Cardiac muscle cell (in vitro differentiated cells and primary cell): ENCODE measurements at regions not wholly inside any gene's neighbourhood (a gene's known extent, or its start where the extent isn't known, plus 50 kb on each side); places are given as distances from the start of the nearest gene placed in this dataset.

Source experiments
- DNase-seq, 2 donors: peaks; one replicate each; pipeline versions ENCODE4 v3.0.0 to v3.0.0-alpha.2; 2010 to 2017; ENCODE audit warnings: low read depth in 1 of 2, low spot score in 1 of 2
- H3K27ac ChIP-seq: fragments of 200-600 bp; sonication (generic); 2 replicates; pipeline ENCODE4 v1.5.1; 2016
- H3K27me3 ChIP-seq: fragments of 200-600 bp; sonication (generic); 2 replicates; pipeline ENCODE4 v1.6.0; 2016; ENCODE audit warnings: control low read depth
- H3K36me3 ChIP-seq: fragments of 200-600 bp; sonication (generic); 2 replicates; pipeline ENCODE4 v1.5.1; 2016; ENCODE audit warnings: control low read depth
- H3K4me1 ChIP-seq: fragments of 200-600 bp; sonication (generic); 2 replicates; pipeline ENCODE4 v1.8.1; 2017; ENCODE audit warnings: low read depth, mild to moderate bottlenecking, mixed run types
- H3K4me3 ChIP-seq: fragments of 200-600 bp; sonication (generic); 2 replicates; pipeline ENCODE4 v1.5.1; 2016; ENCODE audit warnings: mild to moderate bottlenecking
- H3K9me3 ChIP-seq: fragments of 200-600 bp; sonication (generic); 2 replicates; pipeline ENCODE4 v1.5.1; 2017; ENCODE audit warnings: low read depth, mild to moderate bottlenecking, control low read depth
- CTCF ChIP-seq: IDR thresholded peaks from 2 replicates; pipeline ENCODE4 v1.5.1; 2012; ENCODE audit warnings: low read depth, mild to moderate bottlenecking, low read length

- Histone ChIP-seq H3K4me1 (peaks cover 12% of the 10 kb centered on the region), H3K27ac (no peak overlapping the region), H3K36me3 (no peaks in the 10 kb centered on the region), H3K4me3 (no peak overlapping the region), H3K27me3 (no peaks in the 10 kb centered on the region), H3K9me3 (no peaks in the 10 kb centered on the region)
- no peak for TF ChIP-seq CTCF
- DNase-seq, result no peak
Measured at GRCh38 chr1:245055752-245056151, 99.0 kb upstream of the KIF26B start.

- H3K4me1 ChIP-seq, result peaks cover 12% of the 10 kb centered on the region
- no peaks in the 10 kb centered on the region for H3K27me3 ChIP-seq
- H3K4me3 ChIP-seq, result no peak overlapping the region
- no peak for DNase-seq
- no peak for TF ChIP-seq CTCF
- no peaks in the 10 kb centered on the region for H3K9me3 ChIP-seq
- no peak overlapping the region for H3K27ac ChIP-seq
- H3K36me3 ChIP-seq, result no peaks in the 10 kb centered on the region
Measured at GRCh38 chr1:245054507-245055270, 100.1 kb upstream of the KIF26B start.

- TF ChIP-seq CTCF, result no peak
- Histone ChIP-seq H3K4me3 (no peak overlapping the region), H3K27ac (no peak overlapping the region), H3K9me3 (no peaks in the 10 kb centered on the region), H3K4me1 (peaks cover 12% of the 10 kb centered on the region), H3K27me3 (no peaks in the 10 kb centered on the region), H3K36me3 (no peaks in the 10 kb centered on the region)
- no peak for DNase-seq
Measured at GRCh38 chr1:245054105-245054504, 100.7 kb upstream of the KIF26B start.

- H3K27ac ChIP-seq, result no peak overlapping the region
- H3K36me3 ChIP-seq, result no peaks in the 10 kb centered on the region
- DNase-seq, result no peak
- H3K27me3 ChIP-seq, result no peaks in the 10 kb centered on the region
- no peak for TF ChIP-seq CTCF
- H3K9me3 ChIP-seq, result no peaks in the 10 kb centered on the region
- peaks cover 12% of the 10 kb centered on the region for H3K4me1 ChIP-seq
- no peak overlapping the region for H3K4me3 ChIP-seq
Measured at GRCh38 chr1:245052258-245052657, 102.5 kb upstream of the KIF26B start.

GRCh38 chr1:245051349-245052221, 103.2 kb upstream of the KIF26B start:
- no peaks in the 10 kb centered on the region for H3K27me3 ChIP-seq
- peak overlapping the region; percentile 5 for H3K4me3 ChIP-seq
- peaks cover 16% of the 10 kb centered on the region for H3K4me1 ChIP-seq
- H3K27ac ChIP-seq, result no peak overlapping the region
- no peaks in the 10 kb centered on the region for H3K9me3 ChIP-seq
- no peaks in the 10 kb centered on the region for H3K36me3 ChIP-seq
- TF ChIP-seq CTCF, result no peak
- DNase-seq, result peak; percentile 44 to 92
